CD4-positive, alpha-beta T cell treated with Interleukin-17A for 4 hours (primary cell): ENCODE measurements at regions not wholly inside any gene's neighbourhood (a gene's known extent, or its start where the extent isn't known, plus 50 kb on each side); places are given as distances from the start of the nearest gene placed in this dataset.
"Not testable (repeated sequence)": the region's sequence is repeated elsewhere in the genome, so short reads cannot be mapped to it uniquely, and the experiment has no call there.

Experiments used
- DNase-seq: peaks from one replicate; pipeline ENCODE4 v3.0.0-alpha.2; 2020; ENCODE audit warnings: mixed read lengths

- DNase-seq: no peak
Observed at GRCh38 chr11:29231991-29232390, 784.8 kb downstream of the KCNA4 start.

- no peak for DNase-seq
Observed at GRCh38 chr11:29231586-29231985, 785.2 kb downstream of the KCNA4 start.

- no peak for DNase-seq
Observed at GRCh38 chr11:29227811-29228210, 789.0 kb downstream of the KCNA4 start.

GRCh38 chr11:29224739-29225384, 792.0 kb downstream of the KCNA4 start:
- DNase-seq: no peak

GRCh38 chr11:29219531-29219930, 797.3 kb downstream of the KCNA4 start:
- DNase-seq: not testable (repeated sequence)

GRCh38 chr11:29217901-29218300, 798.9 kb downstream of the KCNA4 start:
- DNase-seq: no peak

- DNase-seq: no peak
Observed at GRCh38 chr11:29214833-29215232, 802.0 kb downstream of the KCNA4 start.

- DNase-seq: no peak
Observed at GRCh38 chr11:29211202-29211601, 805.6 kb downstream of the KCNA4 start.

- DNase-seq: no peak
Observed at GRCh38 chr11:29210426-29210825, 806.4 kb downstream of the KCNA4 start.

- no peak for DNase-seq
Observed at GRCh38 chr11:29208117-29208516, 808.7 kb downstream of the KCNA4 start.

- no peak for DNase-seq
Observed at GRCh38 chr11:29200791-29201562, 815.9 kb downstream of the KCNA4 start.

- no peak for DNase-seq
Observed at GRCh38 chr11:29190313-29190712, 826.5 kb downstream of the KCNA4 start.

GRCh38 chr11:29187215-29187614, 829.6 kb downstream of the KCNA4 start:
- DNase-seq: no peak

- no peak for DNase-seq
Observed at GRCh38 chr11:29184939-29185890, 831.6 kb downstream of the KCNA4 start.

- DNase-seq: no peak
Observed at GRCh38 chr11:29183301-29183700, 833.5 kb downstream of the KCNA4 start.

- DNase-seq: no peak
Observed at GRCh38 chr11:29173660-29174062, 843.2 kb downstream of the KCNA4 start.

GRCh38 chr11:29171360-29171950, 845.4 kb downstream of the KCNA4 start:
- DNase-seq: no peak

- DNase-seq: no peak
Observed at GRCh38 chr11:29166306-29166705, 850.5 kb downstream of the KCNA4 start.

- DNase-seq: no peak
Observed at GRCh38 chr11:29163231-29163630, 853.6 kb downstream of the KCNA4 start.

GRCh38 chr11:29162491-29162890, 854.3 kb downstream of the KCNA4 start:
- DNase-seq: no peak

- no peak for DNase-seq
Observed at GRCh38 chr11:29161191-29161590, 855.6 kb downstream of the KCNA4 start.

- no peak for DNase-seq
Observed at GRCh38 chr11:29159552-29160465, 857.0 kb downstream of the KCNA4 start.
